Left lung (tissue), 4 donors: ENCODE measurements at regions not wholly inside any gene's neighbourhood (a gene's known extent, or its start where the extent isn't known, plus 50 kb on each side); places are given as distances from the start of the nearest gene placed in this dataset.
"Not testable (repeated sequence)": the region's sequence is repeated elsewhere in the genome, so short reads cannot be mapped to it uniquely, and the experiment has no call there.

Source experiments
- ATAC-seq: fragments of 200-7000 bp; cut with Tn5 transposase; one replicate; pipeline ENCODE4 v1.9.1; 2020; ENCODE audit warnings: moderate library complexity
- DNase-seq, 4 donors: peaks; one replicate each; pipeline ENCODE4 v3.0.0-alpha.2; 2013 to 2020
- H3K27ac ChIP-seq, 2 donors: fragments of 200-600 bp; sonication (generic) in 1 of 2; one replicate each; pipeline versions ENCODE4 v1.5.0 to v1.8.0; 2020 to 2021
- H3K27me3 ChIP-seq, 2 donors: fragments of 200-600 bp; sonication (generic) in 1 of 2; one replicate each; pipeline versions ENCODE4 v1.5.0 to v1.8.0; 2020 to 2021
- H3K36me3 ChIP-seq, 2 donors: fragments of 200-600 bp; sonication (generic) in 1 of 2; one replicate each; pipeline versions ENCODE4 v1.5.0 to v1.8.0; 2020 to 2021
- H3K4me1 ChIP-seq, 2 donors: fragments of 200-600 bp; one replicate each; pipeline ENCODE4 v1.8.0; 2021
- H3K4me3 ChIP-seq, 2 donors: fragments of 200-600 bp; sonication (generic) in 1 of 2; one replicate each; pipeline versions ENCODE4 v1.5.0 to v1.8.0; 2020 to 2021; ENCODE audit warnings: mild to moderate bottlenecking in 1 of 2
- H3K9me3 ChIP-seq, 2 donors: fragments of 200-600 bp; sonication (generic) in 1 of 2; one replicate each; pipeline versions ENCODE4 v1.5.0 to v1.8.0; 2020 to 2021
- CTCF ChIP-seq, 2 donors: fragments of 200-600 bp; sonication (generic) in 1 of 2; IDR thresholded peaks; one replicate each; pipeline versions ENCODE4 v1.5.0 to v1.8.0; 2021; ENCODE audit warnings: antibody characterized with exemption in 2 of 2
- intact Hi-C, 2 donors: fragments of 100-400 bp; cut with DNase I; formaldehyde crosslinking; loops; one replicate each; pipeline versions ENCODE4 v1.11.2 to v1.14.2; 2022
- donor health status: DM: no; HTN: yes; CAD: no.
- donor health status: DM: no; HTN: no; CAD: no.

DNA sequence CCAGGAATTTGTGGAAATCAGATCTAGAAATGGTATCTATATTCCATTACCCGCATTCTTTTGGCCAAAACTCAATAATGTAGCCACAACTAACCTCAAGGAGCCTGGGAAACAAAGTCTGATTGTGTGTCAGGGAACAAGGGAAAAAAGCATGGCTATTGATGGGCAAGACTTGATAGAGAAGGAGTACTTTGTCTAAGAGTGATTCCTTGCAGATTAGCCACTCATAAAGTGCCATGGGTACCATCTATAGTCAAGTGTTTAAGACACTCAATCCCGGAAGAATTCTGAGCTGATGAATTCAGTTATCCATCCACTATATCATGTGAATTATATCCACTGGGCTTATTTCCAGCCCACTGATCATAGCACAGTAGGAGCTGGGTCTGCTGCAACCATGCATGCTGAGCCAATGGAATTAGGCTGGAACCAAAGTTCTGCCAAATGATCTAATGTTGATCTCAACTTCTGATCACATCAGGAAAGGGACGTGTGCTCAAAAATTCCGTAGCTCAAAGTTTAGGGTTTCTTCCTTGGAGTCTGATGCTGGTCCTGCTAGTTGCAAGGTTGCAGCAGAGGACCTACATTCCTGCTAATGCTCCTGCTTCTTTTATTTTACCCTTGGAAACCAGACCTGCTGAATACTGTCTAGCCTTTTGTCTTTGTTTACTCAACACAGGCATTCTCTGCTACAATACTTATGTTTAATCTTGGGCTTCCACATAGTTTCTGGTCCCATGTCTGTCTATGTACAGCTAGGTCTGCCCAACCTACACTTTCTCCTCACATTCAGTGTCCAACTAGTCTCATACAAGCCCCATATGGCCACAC is 629.7 kb downstream of the IRS1 start:
- no peaks in the 10 kb centered on the region for H3K4me1 ChIP-seq
- intact Hi-C loops, result no loop called here
- TF ChIP-seq CTCF (IDR thresholded peaks at IDR 0.05), result no peak
- ATAC-seq (no peak), DNase-seq (no peak)
- no peaks in the 10 kb centered on the region for H3K27me3 ChIP-seq
- no peak overlapping the region for H3K27ac ChIP-seq
- H3K4me3 ChIP-seq, result no peak overlapping the region
- H3K9me3 ChIP-seq, result no peaks in the 10 kb centered on the region
- no peaks in the 10 kb centered on the region for H3K36me3 ChIP-seq

- no peaks in the 10 kb centered on the region for H3K36me3 ChIP-seq
- no peak for TF ChIP-seq CTCF (IDR thresholded peaks at IDR 0.05)
- DNase-seq (no peak), ATAC-seq (no peak)
- intact Hi-C loops, result no loop called here
- H3K9me3 ChIP-seq, result no peaks in the 10 kb centered on the region
- H3K27me3 ChIP-seq, result no peaks in the 10 kb centered on the region
- no peak overlapping the region for H3K27ac ChIP-seq
- H3K4me1 ChIP-seq, result no peaks in the 10 kb centered on the region
- no peak overlapping the region for H3K4me3 ChIP-seq
Observed at GRCh38 chr2:226168496-226169160, 631.0 kb downstream of the IRS1 start.

GRCh38 chr2:226164512-226164911 is 635.1 kb downstream of the IRS1 start:
- no peak for DNase-seq
- Histone ChIP-seq H3K4me1 (no peaks in the 10 kb centered on the region), H3K4me3 (no peak overlapping the region), H3K9me3 (no peaks in the 10 kb centered on the region), H3K27ac (no peak overlapping the region), H3K36me3 (no peaks in the 10 kb centered on the region), H3K27me3 (no peaks in the 10 kb centered on the region)
- intact Hi-C loops, result no loop called here
- ATAC-seq, result no peak
- TF ChIP-seq CTCF (IDR thresholded peaks at IDR 0.05), result no peak

GRCh38 chr2:226160617-226161016 is 639.0 kb downstream of the IRS1 start:
- H3K4me3 ChIP-seq, H3K9me3 ChIP-seq, DNase-seq, H3K4me1 ChIP-seq, H3K27me3 ChIP-seq, intact Hi-C loops, H3K36me3 ChIP-seq, ATAC-seq, H3K27ac ChIP-seq: not testable (repeated sequence)

- Histone ChIP-seq H3K9me3 (no peaks in the 10 kb centered on the region), H3K27me3 (no peaks in the 10 kb centered on the region), H3K27ac (no peak overlapping the region), H3K36me3 (no peaks in the 10 kb centered on the region), H3K4me3 (no peak overlapping the region), H3K4me1 (no peaks in the 10 kb centered on the region)
- TF ChIP-seq CTCF (IDR thresholded peaks at IDR 0.05), result no peak
- no peak for ATAC-seq
- intact Hi-C loops, result no loop called here
- DNase-seq, result no peak
Observed at GRCh38 chr2:226159875-226160479, 639.6 kb downstream of the IRS1 start.
